B cell (primary cell): ENCODE measurements at regions not wholly inside any gene's neighbourhood (a gene's known extent, or its start where the extent isn't known, plus 50 kb on each side); places are given as distances from the start of the nearest gene placed in this dataset.

ENCODE experiments used
- EZH2 ChIP-seq: IDR thresholded peaks from 2 replicates; pipeline ENCODE4 v1.6.1; 2012; ENCODE audit warnings: borderline replicate concordance, low read depth, mild to moderate bottlenecking, moderate library complexity, low read length; ENCODE audit not compliant: insufficient read depth, poor library complexity, severe bottlenecking
- TF ChIP-seq, protein P1 (sequence below): fragments of 200-600 bp; IDR thresholded peaks from one replicate; pipeline ENCODE4 v1.8.0; 2022; ENCODE audit warnings: antibody characterized with exemption, mild to moderate bottlenecking

DNA sequence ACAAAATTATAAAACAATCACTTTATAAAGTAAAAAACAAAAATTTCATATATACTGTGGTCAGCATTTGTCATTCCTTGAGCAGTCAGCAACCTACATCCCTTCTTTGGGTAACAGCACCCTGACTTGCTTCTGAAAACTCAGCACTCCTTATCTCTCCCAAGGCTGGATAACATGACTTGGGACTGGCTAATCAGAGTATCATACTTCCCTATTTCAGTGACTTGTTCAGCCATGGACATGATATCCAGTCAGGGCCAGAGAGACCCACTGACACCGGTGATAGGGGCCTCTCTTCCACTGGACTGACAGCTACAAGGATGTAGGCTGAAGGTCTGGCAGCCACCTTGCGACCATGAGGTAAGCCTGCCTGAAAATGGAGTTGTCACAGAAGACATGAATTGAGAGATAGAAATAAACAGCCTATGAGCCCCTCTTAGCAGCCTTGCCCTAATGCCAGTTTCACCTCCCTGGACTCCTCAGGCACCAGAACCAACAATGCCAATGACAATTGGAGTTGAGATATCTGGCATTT is 84.4 kb upstream of the NEBL start:
- TF ChIP-seq, protein P1, sequence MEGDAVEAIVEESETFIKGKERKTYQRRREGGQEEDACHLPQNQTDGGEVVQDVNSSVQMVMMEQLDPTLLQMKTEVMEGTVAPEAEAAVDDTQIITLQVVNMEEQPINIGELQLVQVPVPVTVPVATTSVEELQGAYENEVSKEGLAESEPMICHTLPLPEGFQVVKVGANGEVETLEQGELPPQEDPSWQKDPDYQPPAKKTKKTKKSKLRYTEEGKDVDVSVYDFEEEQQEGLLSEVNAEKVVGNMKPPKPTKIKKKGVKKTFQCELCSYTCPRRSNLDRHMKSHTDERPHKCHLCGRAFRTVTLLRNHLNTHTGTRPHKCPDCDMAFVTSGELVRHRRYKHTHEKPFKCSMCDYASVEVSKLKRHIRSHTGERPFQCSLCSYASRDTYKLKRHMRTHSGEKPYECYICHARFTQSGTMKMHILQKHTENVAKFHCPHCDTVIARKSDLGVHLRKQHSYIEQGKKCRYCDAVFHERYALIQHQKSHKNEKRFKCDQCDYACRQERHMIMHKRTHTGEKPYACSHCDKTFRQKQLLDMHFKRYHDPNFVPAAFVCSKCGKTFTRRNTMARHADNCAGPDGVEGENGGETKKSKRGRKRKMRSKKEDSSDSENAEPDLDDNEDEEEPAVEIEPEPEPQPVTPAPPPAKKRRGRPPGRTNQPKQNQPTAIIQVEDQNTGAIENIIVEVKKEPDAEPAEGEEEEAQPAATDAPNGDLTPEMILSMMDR, result no peak
- no peak for TF ChIP-seq EZH2
